Activated naive CD4-positive, alpha-beta T cell treated with anti-CD3 and anti-CD28 coated beads for 36 hours (primary cell): ENCODE measurements at regions not wholly inside any gene's neighbourhood (a gene's known extent, or its start where the extent isn't known, plus 50 kb on each side); places are given as distances from the start of the nearest gene placed in this dataset.

Experiments
- CTCF ChIA-PET: fragments of 350-600 bp; sonication (Branson Sonifier 250); formaldehyde crosslinking; loops from one replicate; lab custom pipeline; 2021; ENCODE audit warnings: antibody characterized with exemption; lab: Charles Lee
- DNase-seq: peaks from one replicate; pipeline ENCODE4 v3.0.0-alpha.2; 2020
- H3K27ac Mint-ChIP-seq: one replicate; pipeline ENCODE4 v1.8.0; 2021; ENCODE audit warnings: mild to moderate bottlenecking, mixed read lengths
- H3K27me3 Mint-ChIP-seq: one replicate; pipeline ENCODE4 v1.8.0; 2021; ENCODE audit warnings: low read depth, mixed read lengths
- H3K36me3 Mint-ChIP-seq: one replicate; pipeline ENCODE4 v1.8.0; 2021; ENCODE audit warnings: low read depth, mixed read lengths
- H3K4me1 Mint-ChIP-seq: one replicate; pipeline ENCODE4 v1.8.0; 2021; ENCODE audit warnings: low read depth, mixed read lengths
- H3K4me3 Mint-ChIP-seq: one replicate; pipeline ENCODE4 v1.8.0; 2021; ENCODE audit warnings: mild to moderate bottlenecking, moderate library complexity, mixed read lengths
- H3K9me3 Mint-ChIP-seq: one replicate; pipeline ENCODE4 v1.8.0; 2021; ENCODE audit warnings: mixed read lengths
- intact Hi-C: fragments of 100-400 bp; cut with micrococcal nuclease; formaldehyde crosslinking; loops from one replicate; pipeline ENCODE4 v1.15.1; 2023

GRCh38 chr2:65539633-65540032, 107.2 kb upstream of the SPRED2 start:
- Mint-ChIP-seq H3K4me3 (no peak overlapping the region), H3K9me3 (no peaks in the 10 kb centered on the region), H3K27ac (no peak overlapping the region), H3K36me3 (no peaks in the 10 kb centered on the region), H3K27me3 (peaks cover 4% of the 10 kb centered on the region), H3K4me1 (no peaks in the 10 kb centered on the region)
- intact Hi-C loops, result no loop called here
- CTCF ChIA-PET, result interaction anchor here (0.7 kb wide), 1 partner anchor 208 kb away, joined by 3 read pairs; no protein-coding TSS in a partner anchor
- no peak for DNase-seq

GRCh38 chr2:65537651-65538385, 105.4 kb upstream of the SPRED2 start:
- Mint-ChIP-seq H3K36me3 (no peaks in the 10 kb centered on the region), H3K4me1 (no peaks in the 10 kb centered on the region), H3K9me3 (no peaks in the 10 kb centered on the region), H3K27ac (no peak overlapping the region), H3K27me3 (peaks cover 4% of the 10 kb centered on the region), H3K4me3 (no peak overlapping the region)
- DNase-seq, result no peak
- intact Hi-C loops, result no loop called here
- CTCF ChIA-PET, result no interaction called here

- CTCF ChIA-PET, result interaction anchor here (0.6 kb wide), 1 partner anchor 1048 kb away, joined by 3 read pairs; no protein-coding TSS in a partner anchor
- H3K9me3 Mint-ChIP-seq, result no peaks in the 10 kb centered on the region
These were observed 104.2 kb upstream of the SPRED2 start for GRCh38 chr2:65536596-65536995.

GRCh38 chr2:65532937-65533336, 100.5 kb upstream of the SPRED2 start:
- intact Hi-C loops, result no loop called here
- Mint-ChIP-seq H3K9me3 (no peaks in the 10 kb centered on the region), H3K27ac (no peak overlapping the region), H3K27me3 (peaks cover 4% of the 10 kb centered on the region), H3K4me3 (no peak overlapping the region), H3K4me1 (no peaks in the 10 kb centered on the region), H3K36me3 (no peaks in the 10 kb centered on the region)
- CTCF ChIA-PET, result no interaction called here
- no peak for DNase-seq

More at GRCh38 chr2:65536596-65536995, 104.2 kb upstream of the SPRED2 start:
- intact Hi-C loops, result no loop called here
- H3K36me3 Mint-ChIP-seq, result no peaks in the 10 kb centered on the region
- H3K4me1 Mint-ChIP-seq, result no peaks in the 10 kb centered on the region
- no peak overlapping the region for H3K27ac Mint-ChIP-seq
- H3K27me3 Mint-ChIP-seq, result peaks cover 4% of the 10 kb centered on the region
- DNase-seq, result no peak
- no peak overlapping the region for H3K4me3 Mint-ChIP-seq

- Mint-ChIP-seq H3K27me3 (peaks cover 1% of the 10 kb centered on the region), H3K4me3 (no peak overlapping the region), H3K9me3 (no peaks in the 10 kb centered on the region), H3K4me1 (no peaks in the 10 kb centered on the region), H3K36me3 (no peaks in the 10 kb centered on the region), H3K27ac (no peak overlapping the region)
- intact Hi-C loops, result no loop called here
- no peak for DNase-seq
- CTCF ChIA-PET, result no interaction called here
These were observed 99.9 kb upstream of the SPRED2 start for GRCh38 chr2:65532326-65532725.

GRCh38 chr2:65530547-65531320, 98.3 kb upstream of the SPRED2 start:
- H3K36me3 Mint-ChIP-seq, result no peaks in the 10 kb centered on the region
- no peaks in the 10 kb centered on the region for H3K9me3 Mint-ChIP-seq
- no peak for DNase-seq
- H3K4me1 Mint-ChIP-seq, result no peaks in the 10 kb centered on the region
- intact Hi-C loops, result no loop called here
- H3K27me3 Mint-ChIP-seq, result peaks cover 1% of the 10 kb centered on the region
- CTCF ChIA-PET, result interaction anchor here (0.6 kb wide), 1 partner anchor 43 kb away, joined by 3 read pairs; no protein-coding TSS in a partner anchor
- no peak overlapping the region for H3K4me3 Mint-ChIP-seq
- H3K27ac Mint-ChIP-seq, result no peak overlapping the region

- H3K4me1 Mint-ChIP-seq, result no peaks in the 10 kb centered on the region
- no peaks in the 10 kb centered on the region for H3K36me3 Mint-ChIP-seq
- peaks cover 1% of the 10 kb centered on the region for H3K27me3 Mint-ChIP-seq
- intact Hi-C loops, result no loop called here
- CTCF ChIA-PET, result no interaction called here
- H3K4me3 Mint-ChIP-seq, result no peak overlapping the region
- H3K9me3 Mint-ChIP-seq, result no peaks in the 10 kb centered on the region
- H3K27ac Mint-ChIP-seq, result no peak overlapping the region
- no peak for DNase-seq
These were observed 97.0 kb upstream of the SPRED2 start for GRCh38 chr2:65529419-65529818.

- H3K4me1 Mint-ChIP-seq, result no peaks in the 10 kb centered on the region
- no peak for DNase-seq
- CTCF ChIA-PET, result no interaction called here
These were observed 95.8 kb upstream of the SPRED2 start for GRCh38 chr2:65528241-65528574.

GRCh38 chr2:65527451-65528240, 95.2 kb upstream of the SPRED2 start:
- CTCF ChIA-PET, result no interaction called here
- Mint-ChIP-seq H3K27me3 (peaks cover 1% of the 10 kb centered on the region), H3K36me3 (no peaks in the 10 kb centered on the region), H3K4me3 (no peak overlapping the region), H3K27ac (no peak overlapping the region), H3K9me3 (no peaks in the 10 kb centered on the region), H3K4me1 (no peaks in the 10 kb centered on the region)
- intact Hi-C loops, result loop anchor here (1.0 kb wide), 1 partner anchor 28 kb away; no protein-coding TSS in a partner anchor
- DNase-seq, result no peak

More at GRCh38 chr2:65528241-65528574, 95.8 kb upstream of the SPRED2 start:
- Mint-ChIP-seq H3K4me3 (no peak overlapping the region), H3K27me3 (peaks cover 1% of the 10 kb centered on the region), H3K9me3 (no peaks in the 10 kb centered on the region), H3K36me3 (no peaks in the 10 kb centered on the region), H3K27ac (no peak overlapping the region)
- intact Hi-C loops, result no loop called here

GRCh38 chr2:65525616-65526231, 93.3 kb upstream of the SPRED2 start:
- CTCF ChIA-PET, result interaction anchor here (0.6 kb wide), 1 partner anchor 911 kb away, joined by 4 read pairs; no protein-coding TSS in a partner anchor
- no peaks in the 10 kb centered on the region for H3K4me1 Mint-ChIP-seq
- H3K27me3 Mint-ChIP-seq, result no peaks in the 10 kb centered on the region
- H3K36me3 Mint-ChIP-seq, result no peaks in the 10 kb centered on the region
- no peaks in the 10 kb centered on the region for H3K9me3 Mint-ChIP-seq
- intact Hi-C loops, result no loop called here
- no peak for DNase-seq
- H3K4me3 Mint-ChIP-seq, result no peak overlapping the region
- no peak overlapping the region for H3K27ac Mint-ChIP-seq

GRCh38 chr2:65522922-65523321, 90.5 kb upstream of the SPRED2 start:
- intact Hi-C loops, result loop anchor here (1.0 kb wide), 1 partner anchor 20 kb away; no protein-coding TSS in a partner anchor
- Mint-ChIP-seq H3K27me3 (no peaks in the 10 kb centered on the region), H3K27ac (no peak overlapping the region), H3K4me1 (no peaks in the 10 kb centered on the region), H3K9me3 (no peaks in the 10 kb centered on the region), H3K4me3 (no peak overlapping the region), H3K36me3 (no peaks in the 10 kb centered on the region)
- CTCF ChIA-PET, result no interaction called here
- DNase-seq, result no peak

- Mint-ChIP-seq H3K9me3 (no peaks in the 10 kb centered on the region), H3K36me3 (no peaks in the 10 kb centered on the region), H3K27me3 (no peaks in the 10 kb centered on the region), H3K4me3 (no peak overlapping the region), H3K4me1 (no peaks in the 10 kb centered on the region), H3K27ac (no peak overlapping the region)
- intact Hi-C loops, result no loop called here
- no peak for DNase-seq
- CTCF ChIA-PET, result no interaction called here
These were observed 86.4 kb upstream of the SPRED2 start for GRCh38 chr2:65518751-65519150.
